ENCODE measurements at regions not wholly inside any gene's neighbourhood (a gene's known extent, or its start where the extent isn't known, plus 50 kb on each side); places are given as distances from the start of the nearest gene placed in this dataset.

DNA sequence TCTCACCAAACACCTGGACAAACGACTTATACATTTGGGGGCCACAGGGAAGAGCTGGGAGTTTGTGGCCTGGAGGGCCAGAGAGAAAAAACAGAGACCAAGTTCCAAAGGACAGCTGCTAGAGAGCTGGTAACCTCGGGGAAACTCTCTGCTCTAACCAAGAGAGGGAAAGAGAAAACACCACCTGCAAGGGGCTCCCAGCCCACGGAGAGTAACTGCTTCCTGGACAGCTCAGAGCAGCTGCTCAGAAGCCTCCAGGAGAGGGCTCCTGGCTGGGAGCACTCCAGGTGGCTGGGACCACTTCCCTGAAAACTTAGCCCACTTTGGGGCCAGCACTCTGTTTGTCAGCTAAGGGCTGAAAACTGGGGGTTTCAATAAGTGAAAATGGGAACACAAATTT is 154.8 kb upstream of the GRIK3 start:
- no CpG with 5 or more reads among the region's 3 CpGs for WGBS (ENCODE audit: extremely low coverage, insufficient read length, low lambda C conversion rate)
- Histone ChIP-seq H3K9ac (ENCODE audit: extremely low read depth, insufficient read length, low read length) (no peak overlapping the region), H2BK15ac (ENCODE audit: low read depth, low read length) (no peak overlapping the region)

More for the DNA sequence above, 154.8 kb upstream of the GRIK3 start:
- H3K4me1 ChIP-seq (ENCODE audit: insufficient read depth, low read length) = no peaks in the 10 kb centered on the region
- TF ChIP-seq, protein P1, sequence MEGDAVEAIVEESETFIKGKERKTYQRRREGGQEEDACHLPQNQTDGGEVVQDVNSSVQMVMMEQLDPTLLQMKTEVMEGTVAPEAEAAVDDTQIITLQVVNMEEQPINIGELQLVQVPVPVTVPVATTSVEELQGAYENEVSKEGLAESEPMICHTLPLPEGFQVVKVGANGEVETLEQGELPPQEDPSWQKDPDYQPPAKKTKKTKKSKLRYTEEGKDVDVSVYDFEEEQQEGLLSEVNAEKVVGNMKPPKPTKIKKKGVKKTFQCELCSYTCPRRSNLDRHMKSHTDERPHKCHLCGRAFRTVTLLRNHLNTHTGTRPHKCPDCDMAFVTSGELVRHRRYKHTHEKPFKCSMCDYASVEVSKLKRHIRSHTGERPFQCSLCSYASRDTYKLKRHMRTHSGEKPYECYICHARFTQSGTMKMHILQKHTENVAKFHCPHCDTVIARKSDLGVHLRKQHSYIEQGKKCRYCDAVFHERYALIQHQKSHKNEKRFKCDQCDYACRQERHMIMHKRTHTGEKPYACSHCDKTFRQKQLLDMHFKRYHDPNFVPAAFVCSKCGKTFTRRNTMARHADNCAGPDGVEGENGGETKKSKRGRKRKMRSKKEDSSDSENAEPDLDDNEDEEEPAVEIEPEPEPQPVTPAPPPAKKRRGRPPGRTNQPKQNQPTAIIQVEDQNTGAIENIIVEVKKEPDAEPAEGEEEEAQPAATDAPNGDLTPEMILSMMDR (conservative IDR thresholded peaks at IDR 0.05) = no peak
- no peak overlapping the region for H2BK120ac ChIP-seq (ENCODE audit: low read depth, low read length, poor library complexity, severe bottlenecking)
- no peak overlapping the region for H3K4ac ChIP-seq (ENCODE audit: low read depth, low read length)
- H3K23me2 ChIP-seq (ENCODE audit: insufficient read length, low read depth, low read length, poor library complexity, severe bottlenecking) = no peaks in the 10 kb centered on the region
- no peak overlapping the region for H2AFZ ChIP-seq (ENCODE audit: low read length)
- no peak overlapping the region for H2BK12ac ChIP-seq (ENCODE audit: insufficient read length, low read depth, low read length)
- no peaks in the 10 kb centered on the region for H4K20me1 ChIP-seq (ENCODE audit: control insufficient read depth, insufficient read depth, insufficient read length)
- peaks cover 6 to 7% of the 10 kb centered on the region in 2 experiments for H3K4me1 Mint-ChIP-seq
- H2BK20ac ChIP-seq (ENCODE audit: low read depth, low read length, poor library complexity, severe bottlenecking) = no peak overlapping the region
- no peak overlapping the region for H3K27ac Mint-ChIP-seq
- H3K36me3 Mint-ChIP-seq (ENCODE audit: insufficient read depth in 1 of 3, low read depth in 3 of 3) = no peaks in the 10 kb centered on the region
- H3K9me3 ChIP-seq (ENCODE audit: control insufficient read depth, low read depth, low read length) = no peaks in the 10 kb centered on the region
- no peak overlapping the region for H3K14ac ChIP-seq (ENCODE audit: insufficient read depth, low read length)
- H3K4me3 Mint-ChIP-seq = no peak overlapping the region
- H2BK5ac ChIP-seq (ENCODE audit: insufficient read length, low read length) = no peak overlapping the region
- H2AK5ac ChIP-seq (ENCODE audit: insufficient read length, low read length) = no peak overlapping the region
- no peaks in the 10 kb centered on the region for H3K79me2 ChIP-seq (ENCODE audit: insufficient read depth, low read length)
- H3K56ac ChIP-seq (ENCODE audit: insufficient read length, low read depth, low read length) = no peak overlapping the region
- H3K79me1 ChIP-seq (ENCODE audit: insufficient read depth, low read depth, low read length, poor library complexity, severe bottlenecking) = no peaks in the 10 kb centered on the region
- peaks cover 7 to 8% of the 10 kb centered on the region in 2 experiments for H3K9me3 Mint-ChIP-seq
- 0 out of 2 replicates have a peak, but pooled peaks cover 1% of the 10 kb centered on the region for H3K27me3 Mint-ChIP-seq (ENCODE audit: low read depth)
- no peak overlapping the region for H4K5ac ChIP-seq (ENCODE audit: insufficient read length, low read depth, low read length)
- H4K91ac ChIP-seq (ENCODE audit: insufficient read length, low read depth, low read length) = no peak overlapping the region
- H3T11ph ChIP-seq (ENCODE audit: low read length) = no peak overlapping the region
- H3K18ac ChIP-seq (ENCODE audit: insufficient read length, low read depth, low read length) = no peak overlapping the region
- H4K8ac ChIP-seq (replicated peaks; ENCODE audit: insufficient read length, low read depth, low read length) = no peak overlapping the region
- no peak overlapping the region for H3K27ac ChIP-seq (ENCODE audit: insufficient read length, low read depth, low read length)
- H3K23ac ChIP-seq (ENCODE audit: insufficient read length, low read depth, low read length) = no peak overlapping the region
- H3K4me2 ChIP-seq (ENCODE audit: insufficient read depth, insufficient read length, low read length) = no peak overlapping the region
- H3K27me3 ChIP-seq (ENCODE audit: insufficient read depth, low read length) = no peaks in the 10 kb centered on the region
- no peak for DNase-seq

Data from H9 (cell line).